GM18508 (cell line): ENCODE measurements at regions not wholly inside any gene's neighbourhood (a gene's known extent, or its start where the extent isn't known, plus 50 kb on each side); places are given as distances from the start of the nearest gene placed in this dataset.

ENCODE experiments used
- ATAC-seq: cut with Tn5 transposase; IDR thresholded peaks from one replicate; pipeline ENCODE4 v1.9.1; 2021; ENCODE audit warnings: moderate number of reproducible peaks; ENCODE audit not compliant: insufficient read depth, unreplicated experiment

GRCh38 chr2:2547451-2547850 is 216.4 kb upstream of the MYT1L start:
- no peak for ATAC-seq

GRCh38 chr2:2546046-2546445 is 215.0 kb upstream of the MYT1L start:
- ATAC-seq: no peak

- no peak for ATAC-seq
These were observed 212.0 kb upstream of the MYT1L start for GRCh38 chr2:2542966-2543611.

GRCh38 chr2:2542316-2542715 is 211.2 kb upstream of the MYT1L start:
- no peak for ATAC-seq

GRCh38 chr2:2540406-2540805 is 209.3 kb upstream of the MYT1L start:
- no peak for ATAC-seq

- no peak for ATAC-seq
These were observed 205.5 kb upstream of the MYT1L start for GRCh38 chr2:2536416-2537056.

GRCh38 chr2:2530334-2530733 is 199.3 kb upstream of the MYT1L start:
- no peak for ATAC-seq

- ATAC-seq: no peak
These were observed 197.8 kb upstream of the MYT1L start for GRCh38 chr2:2528846-2529245.

GRCh38 chr2:2527148-2527547 is 196.1 kb upstream of the MYT1L start:
- ATAC-seq: no peak

- ATAC-seq: no peak
These were observed 193.4 kb upstream of the MYT1L start for GRCh38 chr2:2524348-2524941.

GRCh38 chr2:2523461-2524347 is 192.6 kb upstream of the MYT1L start:
- no peak for ATAC-seq

GRCh38 chr2:2520401-2520811 is 189.3 kb upstream of the MYT1L start:
- ATAC-seq: no peak

- no peak for ATAC-seq
These were observed 188.3 kb upstream of the MYT1L start for GRCh38 chr2:2519381-2519780.

GRCh38 chr2:2517399-2517798 is 186.3 kb upstream of the MYT1L start:
- ATAC-seq: no peak

GRCh38 chr2:2516386-2516785 is 185.3 kb upstream of the MYT1L start:
- no peak for ATAC-seq

- no peak for ATAC-seq
These were observed 181.9 kb upstream of the MYT1L start for GRCh38 chr2:2512931-2513330.

- ATAC-seq: no peak
These were observed 176.4 kb upstream of the MYT1L start for GRCh38 chr2:2507417-2507997.

GRCh38 chr2:2506536-2506935 is 175.5 kb upstream of the MYT1L start:
- ATAC-seq: no peak

GRCh38 chr2:2505604-2506003 is 174.5 kb upstream of the MYT1L start:
- no peak for ATAC-seq

GRCh38 chr2:2503864-2504418 is 172.9 kb upstream of the MYT1L start:
- ATAC-seq: no peak
